ENCODE measurements at regions not wholly inside any gene's neighbourhood (a gene's known extent, or its start where the extent isn't known, plus 50 kb on each side); places are given as distances from the start of the nearest gene placed in this dataset.

GRCh38 chr2:236947896-236948295 lies 137.8 kb upstream of the COPS8 start:
- H3K36me3 ChIP-seq (replicated peaks; ENCODE audit: insufficient read depth, low read length) = no peaks in the 10 kb centered on the region
- H3K4me1 ChIP-seq (ENCODE audit: low read length) = no peaks in the 10 kb centered on the region
- no peaks in the 10 kb centered on the region for H4K20me1 ChIP-seq (ENCODE audit: insufficient read depth, low read length)
- H3K9me2 ChIP-seq (replicated peaks; ENCODE audit: insufficient read depth, low read length) = no peaks in the 10 kb centered on the region
- H3K27ac ChIP-seq (ENCODE audit: low read length) = no peak overlapping the region
- H2AFZ ChIP-seq (ENCODE audit: low read length) = no peak overlapping the region
- DNase-seq = no peak
- no peaks in the 10 kb centered on the region for H3K79me2 ChIP-seq (ENCODE audit: low read length)
- no peak overlapping the region for H3K4me2 ChIP-seq (ENCODE audit: low read depth, low read length)
- H3K27me3 ChIP-seq (replicated peaks; ENCODE audit: insufficient read depth, low read length) = no peaks in the 10 kb centered on the region
- H3F3A ChIP-seq (ENCODE audit: insufficient read depth, low read length) = no peaks in the 10 kb centered on the region
- no peaks in the 10 kb centered on the region for H3K9me3 ChIP-seq (replicated peaks; ENCODE audit: insufficient read depth, low read length)
- H3K4me3 ChIP-seq (ENCODE audit: low read length) = no peak overlapping the region
- TF ChIP-seq EZH2 (optimal IDR thresholded peaks at IDR 0.05; ENCODE audit: low read depth, low read length) (no peak), CTCF (IDR thresholded peaks at IDR 0.05; ENCODE audit: low read length) (no peak), EZH2phosphoT487 (IDR thresholded peaks at IDR 0.05; ENCODE audit: low read length) (no peak)
- no peak overlapping the region for H3K9ac ChIP-seq (ENCODE audit: low read length)

- no peak overlapping the region for H3K9ac ChIP-seq (ENCODE audit: low read length)
- no peak for TF ChIP-seq CTCF (IDR thresholded peaks at IDR 0.05; ENCODE audit: low read length)
- TF ChIP-seq EZH2phosphoT487 (IDR thresholded peaks at IDR 0.05; ENCODE audit: low read length) = no peak
- no peak for TF ChIP-seq EZH2 (optimal IDR thresholded peaks at IDR 0.05; ENCODE audit: low read depth, low read length)
- no peak overlapping the region for H3K4me2 ChIP-seq (ENCODE audit: low read depth, low read length)
- H3K27me3 ChIP-seq (replicated peaks; ENCODE audit: insufficient read depth, low read length) = no peaks in the 10 kb centered on the region
- no peaks in the 10 kb centered on the region for H3K4me1 ChIP-seq (ENCODE audit: low read length)
- no peaks in the 10 kb centered on the region for H3K9me3 ChIP-seq (replicated peaks; ENCODE audit: insufficient read depth, low read length)
- H3K27ac ChIP-seq (ENCODE audit: low read length) = no peak overlapping the region
- no peak for DNase-seq
- H3K36me3 ChIP-seq (replicated peaks; ENCODE audit: insufficient read depth, low read length) = no peaks in the 10 kb centered on the region
- H4K20me1 ChIP-seq (ENCODE audit: insufficient read depth, low read length) = no peaks in the 10 kb centered on the region
- no peak overlapping the region for H2AFZ ChIP-seq (ENCODE audit: low read length)
- H3F3A ChIP-seq (ENCODE audit: insufficient read depth, low read length) = no peaks in the 10 kb centered on the region
- H3K79me2 ChIP-seq (ENCODE audit: low read length) = no peaks in the 10 kb centered on the region
- no peak overlapping the region for H3K4me3 ChIP-seq (ENCODE audit: low read length)
- H3K9me2 ChIP-seq (replicated peaks; ENCODE audit: insufficient read depth, low read length) = no peaks in the 10 kb centered on the region
Measured at GRCh38 chr2:236949089-236949905, 136.4 kb upstream of the COPS8 start.

GRCh38 chr2:236951830-236952475 lies 133.7 kb upstream of the COPS8 start:
- Histone ChIP-seq H3K9ac (ENCODE audit: low read length) (no peak overlapping the region), H3K9me3 (replicated peaks; ENCODE audit: insufficient read depth, low read length) (no peaks in the 10 kb centered on the region)
- DNase-seq = no peak

More at GRCh38 chr2:236951830-236952475, 133.7 kb upstream of the COPS8 start:
- no peak overlapping the region for H3K27ac ChIP-seq (ENCODE audit: low read length)
- TF ChIP-seq EZH2 (optimal IDR thresholded peaks at IDR 0.05; ENCODE audit: low read depth, low read length) (no peak), EZH2phosphoT487 (IDR thresholded peaks at IDR 0.05; ENCODE audit: low read length) (no peak), CTCF (IDR thresholded peaks at IDR 0.05; ENCODE audit: low read length) (no peak)
- no peaks in the 10 kb centered on the region for H3K27me3 ChIP-seq (replicated peaks; ENCODE audit: insufficient read depth, low read length)
- no peaks in the 10 kb centered on the region for H3F3A ChIP-seq (ENCODE audit: insufficient read depth, low read length)
- no peak overlapping the region for H2AFZ ChIP-seq (ENCODE audit: low read length)
- no peaks in the 10 kb centered on the region for H4K20me1 ChIP-seq (ENCODE audit: insufficient read depth, low read length)
- H3K36me3 ChIP-seq (replicated peaks; ENCODE audit: insufficient read depth, low read length) = no peaks in the 10 kb centered on the region
- H3K4me2 ChIP-seq (ENCODE audit: low read depth, low read length) = no peak overlapping the region
- no peaks in the 10 kb centered on the region for H3K79me2 ChIP-seq (ENCODE audit: low read length)
- no peaks in the 10 kb centered on the region for H3K4me1 ChIP-seq (ENCODE audit: low read length)
- no peak overlapping the region for H3K4me3 ChIP-seq (ENCODE audit: low read length)
- no peaks in the 10 kb centered on the region for H3K9me2 ChIP-seq (replicated peaks; ENCODE audit: insufficient read depth, low read length)
